OCI-LY7 (cell line): ENCODE measurements at regions not wholly inside any gene's neighbourhood (a gene's known extent, or its start where the extent isn't known, plus 50 kb on each side); places are given as distances from the start of the nearest gene placed in this dataset.

Experiments used
- CTCF ChIP-seq: fragments of 200-600 bp; sonication (generic); conservative IDR thresholded peaks from 2 replicates; pipeline ENCODE4 v1.5.1; 2014; ENCODE audit warnings: mild to moderate bottlenecking, antibody characterized with exemption, low read length, moderate library complexity, mixed read lengths
- EZH2phosphoT487 ChIP-seq: fragments of 200-600 bp; sonication (generic); IDR thresholded peaks from 2 replicates; pipeline ENCODE4 v1.6.1; 2018; ENCODE audit warnings: low read depth, borderline replicate concordance, mild to moderate bottlenecking, mixed run types, antibody characterized with exemption, low read length, moderate library complexity, mixed read lengths

GRCh38 chr10:54958844-54959243 is 157.8 kb upstream of the PCDH15 start:
- TF ChIP-seq CTCF (no peak), EZH2phosphoT487 (no peak)
